Calu3 (cell line): ENCODE measurements at regions not wholly inside any gene's neighbourhood (a gene's known extent, or its start where the extent isn't known, plus 50 kb on each side); places are given as distances from the start of the nearest gene placed in this dataset.

Source experiments
- BruUV-seq: library from RNA; stranded (reverse); fragments of 400-500 nt; replicated peaks from 2 replicates; lab custom pipeline; 2021; lab: Mats Ljungman, UMichigan
- CTCF ChIA-PET: fragments of 300-600 bp; sonication (Branson Sonifier 250); formaldehyde crosslinking; loops from one replicate; lab custom pipeline; 2022; ENCODE audit warnings: antibody characterized with exemption; lab: Charles Lee
- DNase-seq: peaks from one replicate; pipeline ENCODE4 v3.0.0; 2022
- H3K27ac Mint-ChIP-seq: one replicate; pipeline ENCODE4 v1.8.0; 2022; ENCODE audit warnings: mixed read lengths; ENCODE audit not compliant: unreplicated experiment
- H3K27me3 Mint-ChIP-seq: one replicate; pipeline ENCODE4 v1.8.0; 2022; ENCODE audit warnings: mixed read lengths; ENCODE audit not compliant: unreplicated experiment
- H3K36me3 Mint-ChIP-seq: one replicate; pipeline ENCODE4 v1.8.0; 2022; ENCODE audit warnings: mild to moderate bottlenecking, moderate library complexity, mixed read lengths; ENCODE audit not compliant: insufficient read depth, unreplicated experiment
- H3K4me1 Mint-ChIP-seq: one replicate; pipeline ENCODE4 v1.8.0; 2022; ENCODE audit warnings: mild to moderate bottlenecking, low read depth, mixed read lengths; ENCODE audit not compliant: unreplicated experiment
- H3K4me3 Mint-ChIP-seq: one replicate; pipeline ENCODE4 v1.8.0; 2022; ENCODE audit warnings: mild to moderate bottlenecking, low read depth, moderate library complexity, mixed read lengths; ENCODE audit not compliant: unreplicated experiment
- H3K9me3 Mint-ChIP-seq: one replicate; pipeline ENCODE4 v1.8.0; 2022; ENCODE audit warnings: low read depth, mixed read lengths; ENCODE audit not compliant: unreplicated experiment
- CTCF ChIP-seq: fragments of 200-600 bp; IDR thresholded peaks from one replicate; pipeline ENCODE4 v1.8.0; 2022; ENCODE audit warnings: antibody characterized with exemption; ENCODE audit not compliant: unreplicated experiment
- intact Hi-C: fragments of 100-400 bp; cut with micrococcal nuclease; formaldehyde crosslinking; loops from one replicate; pipeline ENCODE4 v1.10.0; 2022; ENCODE audit not compliant: unreplicated experiment

GRCh38 chr16:48487287-48487686 lies 102.1 kb upstream of the SIAH1 start:
- H3K9me3 Mint-ChIP-seq, result no peaks in the 10 kb centered on the region
- intact Hi-C loops, result no loop called here
- no peaks in the 10 kb centered on the region for H3K4me1 Mint-ChIP-seq
- no peak overlapping the region for H3K4me3 Mint-ChIP-seq
- H3K36me3 Mint-ChIP-seq, result no peaks in the 10 kb centered on the region
- H3K27me3 Mint-ChIP-seq, result peaks cover 27% of the 10 kb centered on the region
- TF ChIP-seq CTCF, result no peak
- no TSS peak for BruUV-seq
- CTCF ChIA-PET, result no interaction called here
- no peak for DNase-seq
- H3K27ac Mint-ChIP-seq, result no peak overlapping the region

- Mint-ChIP-seq H3K27me3 (peaks cover under 1% of the 10 kb centered on the region), H3K36me3 (no peaks in the 10 kb centered on the region), H3K9me3 (no peaks in the 10 kb centered on the region), H3K4me1 (no peaks in the 10 kb centered on the region), H3K4me3 (no peak overlapping the region), H3K27ac (no peak overlapping the region)
- intact Hi-C loops, result no loop called here
- no peak for TF ChIP-seq CTCF
- no TSS peak for BruUV-seq
- no peak for DNase-seq
- CTCF ChIA-PET, result no interaction called here
These were observed 96.6 kb upstream of the SIAH1 start for GRCh38 chr16:48481772-48482171.

GRCh38 chr16:48481211-48481610 lies 96.0 kb upstream of the SIAH1 start:
- no peak for TF ChIP-seq CTCF
- Mint-ChIP-seq H3K9me3 (no peaks in the 10 kb centered on the region), H3K4me3 (no peak overlapping the region), H3K36me3 (no peaks in the 10 kb centered on the region), H3K27ac (no peak overlapping the region), H3K4me1 (no peaks in the 10 kb centered on the region), H3K27me3 (no peaks in the 10 kb centered on the region)
- no peak for DNase-seq
- intact Hi-C loops, result no loop called here
- no TSS peak for BruUV-seq
- CTCF ChIA-PET, result interaction anchor here (0.5 kb wide), 1 partner anchor 42 kb away, joined by 3 read pairs; no protein-coding TSS in a partner anchor

GRCh38 chr16:48479955-48480354 lies 94.7 kb upstream of the SIAH1 start:
- no peak for DNase-seq
- no peaks in the 10 kb centered on the region for H3K4me1 Mint-ChIP-seq
- no peak overlapping the region for H3K27ac Mint-ChIP-seq
- H3K36me3 Mint-ChIP-seq, result no peaks in the 10 kb centered on the region
- peaks cover 2% of the 10 kb centered on the region for H3K9me3 Mint-ChIP-seq
- intact Hi-C loops, result no loop called here
- no peak overlapping the region for H3K4me3 Mint-ChIP-seq
- CTCF ChIA-PET, result no interaction called here
- TF ChIP-seq CTCF, result no peak
- H3K27me3 Mint-ChIP-seq, result no peaks in the 10 kb centered on the region
- no TSS peak for BruUV-seq
